HCT116 (cell line): ENCODE measurements at regions not wholly inside any gene's neighbourhood (a gene's known extent, or its start where the extent isn't known, plus 50 kb on each side); places are given as distances from the start of the nearest gene placed in this dataset.

Experiments
- EZH2 ChIP-seq: fragments of 200-600 bp; sonication (generic); IDR thresholded peaks from 2 replicates; pipeline ENCODE4 v1.6.1; 2017; ENCODE audit warnings: antibody characterized with exemption, mixed run types
- JUND ChIP-seq: IDR thresholded peaks from 2 replicates; pipeline ENCODE4 v1.6.1; 2012
- POLR2AphosphoS5 ChIP-seq: IDR thresholded peaks from 2 replicates; pipeline ENCODE4 v1.6.1; 2011; ENCODE audit warnings: mild to moderate bottlenecking, low read depth, low read length, moderate library complexity
- SP1 ChIP-seq: IDR thresholded peaks from 2 replicates; pipeline ENCODE4 v1.6.1; 2012; ENCODE audit warnings: low read depth
- SRF ChIP-seq: IDR thresholded peaks from 2 replicates; pipeline ENCODE4 v1.6.1; 2012; ENCODE audit warnings: low read depth
- TF ChIP-seq, protein P1 (sequence below): IDR thresholded peaks from 2 replicates; pipeline ENCODE4 v1.6.1; 2011; ENCODE audit warnings: mild to moderate bottlenecking, low read length, moderate library complexity; ENCODE audit not compliant: insufficient replicate concordance; ENCODE audit errors: extremely low read depth
- TF ChIP-seq, protein P2 (sequence below), 3 experiments: fragments of 200-600 bp in 1 of 3; sonication (generic) in 1 of 3; IDR thresholded peaks in 2 of 3; conservative IDR thresholded peaks in 1 of 3; 2 replicates each; pipeline ENCODE4 v1.5.1; 2012 to 2017; ENCODE audit warnings: low read depth in 2 of 3, low read length in 2 of 3, antibody characterized with exemption in 1 of 3, borderline replicate concordance in 1 of 3, control low read depth in 1 of 3, mild to moderate bottlenecking in 1 of 3, mixed read lengths in 1 of 3, mixed run types in 1 of 3, moderate library complexity in 1 of 3; ENCODE audit not compliant: insufficient read depth in 1 of 3
- TF ChIP-seq, protein P3 (sequence below): IDR thresholded peaks from 2 replicates; pipeline ENCODE4 v1.6.1; 2012
- TF ChIP-seq, protein P4 (sequence below): IDR thresholded peaks from 2 replicates; pipeline ENCODE4 v1.6.1; 2012; ENCODE audit warnings: low read depth

GRCh38 chr18:29960539-29960938, 1082.0 kb downstream of the DSC3 start:
- TF ChIP-seq JUND, result no peak
- TF ChIP-seq SP1, result no peak
- TF ChIP-seq, protein P1, sequence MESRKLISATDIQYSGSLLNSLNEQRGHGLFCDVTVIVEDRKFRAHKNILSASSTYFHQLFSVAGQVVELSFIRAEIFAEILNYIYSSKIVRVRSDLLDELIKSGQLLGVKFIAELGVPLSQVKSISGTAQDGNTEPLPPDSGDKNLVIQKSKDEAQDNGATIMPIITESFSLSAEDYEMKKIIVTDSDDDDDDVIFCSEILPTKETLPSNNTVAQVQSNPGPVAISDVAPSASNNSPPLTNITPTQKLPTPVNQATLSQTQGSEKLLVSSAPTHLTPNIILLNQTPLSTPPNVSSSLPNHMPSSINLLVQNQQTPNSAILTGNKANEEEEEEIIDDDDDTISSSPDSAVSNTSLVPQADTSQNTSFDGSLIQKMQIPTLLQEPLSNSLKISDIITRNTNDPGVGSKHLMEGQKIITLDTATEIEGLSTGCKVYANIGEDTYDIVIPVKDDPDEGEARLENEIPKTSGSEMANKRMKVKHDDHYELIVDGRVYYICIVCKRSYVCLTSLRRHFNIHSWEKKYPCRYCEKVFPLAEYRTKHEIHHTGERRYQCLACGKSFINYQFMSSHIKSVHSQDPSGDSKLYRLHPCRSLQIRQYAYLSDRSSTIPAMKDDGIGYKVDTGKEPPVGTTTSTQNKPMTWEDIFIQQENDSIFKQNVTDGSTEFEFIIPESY, result no peak
- TF ChIP-seq, protein P2, sequence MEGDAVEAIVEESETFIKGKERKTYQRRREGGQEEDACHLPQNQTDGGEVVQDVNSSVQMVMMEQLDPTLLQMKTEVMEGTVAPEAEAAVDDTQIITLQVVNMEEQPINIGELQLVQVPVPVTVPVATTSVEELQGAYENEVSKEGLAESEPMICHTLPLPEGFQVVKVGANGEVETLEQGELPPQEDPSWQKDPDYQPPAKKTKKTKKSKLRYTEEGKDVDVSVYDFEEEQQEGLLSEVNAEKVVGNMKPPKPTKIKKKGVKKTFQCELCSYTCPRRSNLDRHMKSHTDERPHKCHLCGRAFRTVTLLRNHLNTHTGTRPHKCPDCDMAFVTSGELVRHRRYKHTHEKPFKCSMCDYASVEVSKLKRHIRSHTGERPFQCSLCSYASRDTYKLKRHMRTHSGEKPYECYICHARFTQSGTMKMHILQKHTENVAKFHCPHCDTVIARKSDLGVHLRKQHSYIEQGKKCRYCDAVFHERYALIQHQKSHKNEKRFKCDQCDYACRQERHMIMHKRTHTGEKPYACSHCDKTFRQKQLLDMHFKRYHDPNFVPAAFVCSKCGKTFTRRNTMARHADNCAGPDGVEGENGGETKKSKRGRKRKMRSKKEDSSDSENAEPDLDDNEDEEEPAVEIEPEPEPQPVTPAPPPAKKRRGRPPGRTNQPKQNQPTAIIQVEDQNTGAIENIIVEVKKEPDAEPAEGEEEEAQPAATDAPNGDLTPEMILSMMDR (IDR thresholded peaks at IDR 0.05 in 2 of 3, conservative IDR thresholded peaks at IDR 0.05 in 1 of 3; ENCODE audit: borderline replicate concordance in 1 of 3, insufficient read depth in 1 of 3, low read depth in 2 of 3, low read length in 2 of 3), result no peak
- TF ChIP-seq, protein P3, sequence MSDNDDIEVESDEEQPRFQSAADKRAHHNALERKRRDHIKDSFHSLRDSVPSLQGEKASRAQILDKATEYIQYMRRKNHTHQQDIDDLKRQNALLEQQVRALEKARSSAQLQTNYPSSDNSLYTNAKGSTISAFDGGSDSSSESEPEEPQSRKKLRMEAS, result no peak
- TF ChIP-seq SRF, result no peak
- TF ChIP-seq POLR2AphosphoS5, result no peak
- TF ChIP-seq, protein P4, sequence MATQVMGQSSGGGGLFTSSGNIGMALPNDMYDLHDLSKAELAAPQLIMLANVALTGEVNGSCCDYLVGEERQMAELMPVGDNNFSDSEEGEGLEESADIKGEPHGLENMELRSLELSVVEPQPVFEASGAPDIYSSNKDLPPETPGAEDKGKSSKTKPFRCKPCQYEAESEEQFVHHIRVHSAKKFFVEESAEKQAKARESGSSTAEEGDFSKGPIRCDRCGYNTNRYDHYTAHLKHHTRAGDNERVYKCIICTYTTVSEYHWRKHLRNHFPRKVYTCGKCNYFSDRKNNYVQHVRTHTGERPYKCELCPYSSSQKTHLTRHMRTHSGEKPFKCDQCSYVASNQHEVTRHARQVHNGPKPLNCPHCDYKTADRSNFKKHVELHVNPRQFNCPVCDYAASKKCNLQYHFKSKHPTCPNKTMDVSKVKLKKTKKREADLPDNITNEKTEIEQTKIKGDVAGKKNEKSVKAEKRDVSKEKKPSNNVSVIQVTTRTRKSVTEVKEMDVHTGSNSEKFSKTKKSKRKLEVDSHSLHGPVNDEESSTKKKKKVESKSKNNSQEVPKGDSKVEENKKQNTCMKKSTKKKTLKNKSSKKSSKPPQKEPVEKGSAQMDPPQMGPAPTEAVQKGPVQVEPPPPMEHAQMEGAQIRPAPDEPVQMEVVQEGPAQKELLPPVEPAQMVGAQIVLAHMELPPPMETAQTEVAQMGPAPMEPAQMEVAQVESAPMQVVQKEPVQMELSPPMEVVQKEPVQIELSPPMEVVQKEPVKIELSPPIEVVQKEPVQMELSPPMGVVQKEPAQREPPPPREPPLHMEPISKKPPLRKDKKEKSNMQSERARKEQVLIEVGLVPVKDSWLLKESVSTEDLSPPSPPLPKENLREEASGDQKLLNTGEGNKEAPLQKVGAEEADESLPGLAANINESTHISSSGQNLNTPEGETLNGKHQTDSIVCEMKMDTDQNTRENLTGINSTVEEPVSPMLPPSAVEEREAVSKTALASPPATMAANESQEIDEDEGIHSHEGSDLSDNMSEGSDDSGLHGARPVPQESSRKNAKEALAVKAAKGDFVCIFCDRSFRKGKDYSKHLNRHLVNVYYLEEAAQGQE, result no peak
- TF ChIP-seq EZH2, result no peak
